PC-3 (cell line): ENCODE measurements at regions not wholly inside any gene's neighbourhood (a gene's known extent, or its start where the extent isn't known, plus 50 kb on each side); places are given as distances from the start of the nearest gene placed in this dataset.

ENCODE experiments used
- CTCF ChIP-seq: fragments of 300-600 bp; sonication (generic); conservative IDR thresholded peaks from 2 replicates; pipeline ENCODE4 v1.5.1; 2017; ENCODE audit warnings: antibody characterized with exemption, low read depth, mild to moderate bottlenecking, low read length
- EZH2phosphoT487 ChIP-seq: fragments of 300-600 bp; sonication (generic); IDR thresholded peaks from 2 replicates; pipeline ENCODE4 v1.6.1; 2018; ENCODE audit warnings: mild to moderate bottlenecking, antibody characterized with exemption, low read length, borderline replicate concordance

- TF ChIP-seq CTCF: no peak
- TF ChIP-seq EZH2phosphoT487: no peak
Observed at GRCh38 chr6:14189074-14189473, 71.5 kb downstream of the CD83 start.
